Activated CD4-positive, alpha-beta memory T cell treated with anti-CD3 and anti-CD28 coated beads for 36 hours (primary cell): ENCODE measurements at regions not wholly inside any gene's neighbourhood (a gene's known extent, or its start where the extent isn't known, plus 50 kb on each side); places are given as distances from the start of the nearest gene placed in this dataset.

ENCODE experiments used
- CTCF ChIA-PET: fragments of 350-600 bp; sonication (Branson Sonifier 250); formaldehyde crosslinking; loops from one replicate; lab custom pipeline; 2021; ENCODE audit warnings: antibody characterized with exemption, inconsistent platforms; lab: Charles Lee
- POLR2A ChIA-PET: fragments of 350-600 bp; sonication (Branson Sonifier 250); formaldehyde crosslinking; loops from one replicate; lab custom pipeline; 2021; ENCODE audit warnings: antibody characterized with exemption; lab: Charles Lee
- DNase-seq: peaks from one replicate; pipeline ENCODE4 v3.0.0-alpha.2; 2020
- H3K27ac Mint-ChIP-seq: one replicate; pipeline ENCODE4 v1.8.0; 2021; ENCODE audit warnings: mixed read lengths
- H3K27me3 Mint-ChIP-seq: one replicate; pipeline ENCODE4 v1.8.0; 2021; ENCODE audit warnings: mixed read lengths
- H3K36me3 Mint-ChIP-seq: one replicate; pipeline ENCODE4 v1.8.0; 2021; ENCODE audit warnings: mixed read lengths
- H3K4me1 Mint-ChIP-seq: one replicate; pipeline ENCODE4 v1.8.0; 2021; ENCODE audit warnings: low read depth, mixed read lengths
- H3K4me3 Mint-ChIP-seq: one replicate; pipeline ENCODE4 v1.8.0; 2021; ENCODE audit warnings: mild to moderate bottlenecking, mixed read lengths
- H3K9me3 Mint-ChIP-seq: one replicate; pipeline ENCODE4 v1.8.0; 2021; ENCODE audit warnings: mixed read lengths
- intact Hi-C: fragments of 100-400 bp; cut with micrococcal nuclease; formaldehyde crosslinking; loops from one replicate; pipeline ENCODE4 v1.15.1; 2023

DNA sequence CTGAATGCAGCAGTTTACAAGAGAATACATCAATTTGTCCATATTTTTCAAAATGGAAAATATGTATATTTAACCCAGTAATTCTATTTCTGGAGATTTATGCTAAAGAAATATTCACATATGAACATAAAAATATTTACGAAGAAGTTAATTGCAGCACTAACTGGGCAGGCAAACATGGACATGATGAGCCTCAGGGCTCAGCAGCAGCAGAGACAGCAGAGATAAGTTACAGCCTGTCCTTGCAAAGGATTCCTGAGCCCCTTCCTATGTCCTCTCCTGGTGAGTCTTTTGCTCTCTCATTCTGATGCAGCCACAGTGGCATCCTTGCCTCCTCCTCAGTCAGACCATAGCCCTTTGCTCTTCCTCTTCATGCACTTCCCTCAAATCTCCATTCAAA, 680.6 kb upstream of the CPEB2 start:
- no peak overlapping the region for H3K4me3 Mint-ChIP-seq
- peaks cover 4% of the 10 kb centered on the region for H3K9me3 Mint-ChIP-seq
- intact Hi-C loops: no loop called here

DNA sequence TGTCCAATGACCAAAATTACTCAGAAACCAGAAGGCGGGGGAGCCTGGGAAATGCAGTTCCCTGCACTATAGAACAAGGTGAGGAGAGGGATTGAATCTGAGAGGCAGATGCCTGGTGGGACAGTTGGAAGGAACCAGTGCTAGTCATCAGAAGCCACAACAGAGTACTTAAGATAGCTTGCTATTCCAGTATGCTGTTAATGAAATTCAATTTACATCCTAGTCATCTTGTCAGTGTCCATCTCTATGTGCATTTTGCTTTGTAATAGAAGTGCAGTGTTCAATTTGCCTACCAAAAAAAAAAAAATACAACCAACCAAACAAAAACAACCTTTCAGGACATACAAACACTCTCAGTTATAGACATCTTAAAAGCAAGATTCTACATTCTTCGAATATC, 679.1 kb upstream of the CPEB2 start:
- intact Hi-C loops: no loop called here
- H3K36me3 Mint-ChIP-seq: no peaks in the 10 kb centered on the region
- POLR2A ChIA-PET: no interaction called here
- CTCF ChIA-PET: no interaction called here
- no peak overlapping the region for H3K4me3 Mint-ChIP-seq
- no peak for DNase-seq
- H3K27me3 Mint-ChIP-seq: no peaks in the 10 kb centered on the region
- peaks cover 4% of the 10 kb centered on the region for H3K9me3 Mint-ChIP-seq
- H3K4me1 Mint-ChIP-seq: no peaks in the 10 kb centered on the region
- no peak overlapping the region for H3K27ac Mint-ChIP-seq

More for the DNA sequence above, 680.6 kb upstream of the CPEB2 start:
- no peak overlapping the region for H3K27ac Mint-ChIP-seq
- H3K27me3 Mint-ChIP-seq: no peaks in the 10 kb centered on the region
- CTCF ChIA-PET: no interaction called here
- no peaks in the 10 kb centered on the region for H3K36me3 Mint-ChIP-seq
- DNase-seq: no peak
- no peaks in the 10 kb centered on the region for H3K4me1 Mint-ChIP-seq
- POLR2A ChIA-PET: no interaction called here

DNA sequence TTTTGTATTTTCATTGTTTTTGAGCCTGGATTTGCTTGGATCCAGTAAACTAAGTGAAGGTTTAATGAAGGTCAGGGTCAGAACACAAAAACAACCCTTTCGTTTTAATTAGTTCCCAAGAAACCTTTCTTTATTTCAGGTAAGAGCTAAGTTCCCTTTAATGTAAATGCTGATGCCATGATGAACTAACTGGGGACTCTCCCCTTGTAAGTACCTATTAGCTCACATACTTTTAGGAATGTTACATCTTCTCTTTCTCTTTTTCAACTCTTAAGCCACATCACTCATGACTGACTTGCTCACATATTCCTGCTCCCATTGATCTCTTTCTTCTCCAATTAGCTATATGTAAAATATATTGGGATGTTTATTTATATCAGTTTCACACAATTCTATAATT, 673.1 kb upstream of the CPEB2 start:
- H3K36me3 Mint-ChIP-seq: no peaks in the 10 kb centered on the region
- DNase-seq: no peak
- no peaks in the 10 kb centered on the region for H3K27me3 Mint-ChIP-seq
- CTCF ChIA-PET: no interaction called here
- POLR2A ChIA-PET: no interaction called here
- no peak overlapping the region for H3K4me3 Mint-ChIP-seq
- peaks cover 7% of the 10 kb centered on the region for H3K9me3 Mint-ChIP-seq
- no peaks in the 10 kb centered on the region for H3K4me1 Mint-ChIP-seq
- intact Hi-C loops: no loop called here
- no peak overlapping the region for H3K27ac Mint-ChIP-seq

DNA sequence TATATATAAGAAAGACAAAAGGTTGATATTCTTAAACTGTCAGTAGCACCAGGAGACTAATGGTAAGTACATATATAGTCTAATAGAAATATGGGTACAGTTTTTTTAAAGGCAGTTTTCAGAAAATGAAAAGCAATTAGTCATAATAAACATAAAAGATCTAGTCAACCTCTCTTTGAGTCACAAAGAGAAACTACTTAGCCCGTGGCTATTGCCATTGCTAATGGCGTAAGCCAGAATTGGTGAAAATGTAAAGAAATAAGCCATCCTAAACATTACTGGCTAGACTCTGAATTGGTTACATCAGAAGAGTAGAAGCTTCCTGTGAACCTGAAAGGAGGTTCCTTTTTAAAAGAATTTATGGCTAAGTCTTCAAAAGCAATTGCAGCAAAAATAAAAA, 668.7 kb upstream of the CPEB2 start:
- no peak overlapping the region for H3K4me3 Mint-ChIP-seq
- peaks cover 6% of the 10 kb centered on the region for H3K9me3 Mint-ChIP-seq
- ChIA-PET POLR2A (no interaction called here), CTCF (no interaction called here)
- H3K27me3 Mint-ChIP-seq: no peaks in the 10 kb centered on the region
- no peak for DNase-seq
- H3K27ac Mint-ChIP-seq: no peak overlapping the region
- H3K36me3 Mint-ChIP-seq: no peaks in the 10 kb centered on the region
- intact Hi-C loops: no loop called here
- no peaks in the 10 kb centered on the region for H3K4me1 Mint-ChIP-seq

DNA sequence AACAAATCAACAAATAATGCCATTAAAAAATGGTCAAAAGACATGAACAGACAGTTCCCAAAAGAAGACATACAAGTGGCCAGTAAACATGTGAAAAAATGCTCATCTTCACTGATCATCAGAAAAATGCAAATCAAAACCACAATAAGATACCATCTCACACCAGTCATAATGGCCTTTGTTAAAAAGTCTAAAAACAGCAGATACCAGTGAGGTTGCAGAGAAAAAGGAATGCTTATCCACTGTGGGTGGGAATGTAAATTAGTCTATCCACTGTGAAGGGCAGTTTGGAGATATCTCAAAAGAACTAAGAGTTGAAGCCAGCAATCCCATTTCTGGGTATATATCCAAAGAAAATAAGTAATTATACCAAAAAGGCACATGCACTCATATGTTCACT, 668.1 kb upstream of the CPEB2 start:
- H3K9me3 Mint-ChIP-seq: peaks cover 6% of the 10 kb centered on the region
- no peaks in the 10 kb centered on the region for H3K4me1 Mint-ChIP-seq
- DNase-seq: no peak
- H3K4me3 Mint-ChIP-seq: no peak overlapping the region
- H3K27ac Mint-ChIP-seq: no peak overlapping the region
- no peaks in the 10 kb centered on the region for H3K36me3 Mint-ChIP-seq
- no peaks in the 10 kb centered on the region for H3K27me3 Mint-ChIP-seq
- POLR2A ChIA-PET: no interaction called here
- intact Hi-C loops: no loop called here
- CTCF ChIA-PET: no interaction called here

DNA sequence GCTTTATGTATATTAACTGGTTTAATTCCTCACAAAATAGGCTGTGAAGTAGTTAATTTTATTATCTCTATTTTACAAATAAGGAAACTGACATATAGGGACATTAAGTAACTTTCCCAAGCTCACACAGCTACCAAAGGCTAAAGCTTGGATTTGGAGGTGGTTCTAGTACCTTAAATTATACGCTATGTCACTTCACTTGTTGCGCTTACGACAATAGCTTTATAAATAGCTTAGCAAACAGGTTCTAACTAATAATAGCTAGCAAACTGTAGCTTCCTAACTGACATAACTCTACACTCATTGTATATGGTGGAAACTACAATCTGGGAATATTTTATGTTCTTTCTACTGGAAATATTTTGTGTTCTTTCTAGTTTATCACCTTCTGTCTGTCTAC, 666.4 kb upstream of the CPEB2 start:
- CTCF ChIA-PET: no interaction called here
- Mint-ChIP-seq H3K4me3 (no peak overlapping the region), H3K4me1 (no peaks in the 10 kb centered on the region), H3K27me3 (no peaks in the 10 kb centered on the region), H3K9me3 (peaks cover 6% of the 10 kb centered on the region), H3K36me3 (no peaks in the 10 kb centered on the region), H3K27ac (no peak overlapping the region)
- DNase-seq: no peak
- intact Hi-C loops: no loop called here
- POLR2A ChIA-PET: no interaction called here

DNA sequence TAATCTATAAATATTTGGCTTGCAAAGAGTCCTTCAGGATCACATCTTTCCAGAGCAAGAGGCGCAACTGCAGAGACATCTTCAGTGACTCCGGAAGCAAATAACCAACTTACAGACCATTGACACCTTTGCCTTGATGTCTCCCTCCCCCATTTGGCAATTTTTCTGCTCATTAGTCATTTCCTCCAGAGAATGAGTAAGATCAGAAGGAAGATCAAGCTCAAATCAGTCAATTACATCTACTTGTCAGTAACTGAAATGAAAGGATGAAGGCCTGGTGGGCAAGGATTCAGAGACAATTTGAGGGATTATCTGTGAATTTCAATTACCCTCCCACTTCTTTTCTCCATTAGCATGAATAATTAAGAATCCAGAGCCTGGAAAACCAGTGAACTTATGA, 665.6 kb upstream of the CPEB2 start:
- Mint-ChIP-seq H3K4me3 (no peak overlapping the region), H3K4me1 (no peaks in the 10 kb centered on the region), H3K27ac (no peak overlapping the region), H3K27me3 (no peaks in the 10 kb centered on the region), H3K36me3 (no peaks in the 10 kb centered on the region), H3K9me3 (peaks cover 6% of the 10 kb centered on the region)
- CTCF ChIA-PET: no interaction called here
- no peak for DNase-seq
- intact Hi-C loops: no loop called here
- POLR2A ChIA-PET: no interaction called here

DNA sequence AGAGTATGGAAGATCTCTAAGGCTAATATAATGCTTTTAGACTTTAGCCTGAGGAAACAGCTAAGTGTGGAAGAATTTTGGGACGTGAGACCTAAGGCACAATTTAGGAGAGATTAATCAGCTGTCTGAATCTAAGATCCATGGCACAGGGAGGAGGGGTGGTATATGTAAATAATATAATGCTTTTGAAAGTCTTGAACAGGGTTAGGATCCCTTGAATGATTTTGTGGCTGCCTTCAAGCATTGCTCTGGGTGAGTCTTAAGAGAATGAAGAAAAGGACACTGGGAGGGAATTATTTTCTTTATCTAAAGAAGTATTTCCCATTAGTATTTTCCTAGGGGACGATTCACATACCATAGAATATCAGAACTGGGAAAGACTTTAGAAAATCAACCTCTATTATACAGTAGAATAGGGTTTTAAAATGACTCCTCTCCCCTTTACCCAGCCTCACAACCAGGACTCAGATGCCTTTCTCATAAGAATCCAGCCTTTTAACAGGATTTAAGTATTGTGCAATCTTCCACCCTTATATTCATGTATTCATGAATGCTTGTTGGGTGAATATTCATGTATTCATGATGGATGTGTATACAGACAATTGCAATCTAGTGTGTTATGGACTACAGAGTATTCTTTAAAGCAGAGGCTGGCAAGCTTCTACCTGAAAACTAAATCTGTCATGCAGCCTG, 664.2 kb upstream of the CPEB2 start:
- intact Hi-C loops: no loop called here
- Mint-ChIP-seq H3K36me3 (no peaks in the 10 kb centered on the region), H3K27me3 (no peaks in the 10 kb centered on the region), H3K27ac (no peak overlapping the region), H3K4me3 (no peak overlapping the region), H3K9me3 (peaks cover 6% of the 10 kb centered on the region), H3K4me1 (no peaks in the 10 kb centered on the region)
- POLR2A ChIA-PET: no interaction called here
- DNase-seq: no peak
- CTCF ChIA-PET: no interaction called here

DNA sequence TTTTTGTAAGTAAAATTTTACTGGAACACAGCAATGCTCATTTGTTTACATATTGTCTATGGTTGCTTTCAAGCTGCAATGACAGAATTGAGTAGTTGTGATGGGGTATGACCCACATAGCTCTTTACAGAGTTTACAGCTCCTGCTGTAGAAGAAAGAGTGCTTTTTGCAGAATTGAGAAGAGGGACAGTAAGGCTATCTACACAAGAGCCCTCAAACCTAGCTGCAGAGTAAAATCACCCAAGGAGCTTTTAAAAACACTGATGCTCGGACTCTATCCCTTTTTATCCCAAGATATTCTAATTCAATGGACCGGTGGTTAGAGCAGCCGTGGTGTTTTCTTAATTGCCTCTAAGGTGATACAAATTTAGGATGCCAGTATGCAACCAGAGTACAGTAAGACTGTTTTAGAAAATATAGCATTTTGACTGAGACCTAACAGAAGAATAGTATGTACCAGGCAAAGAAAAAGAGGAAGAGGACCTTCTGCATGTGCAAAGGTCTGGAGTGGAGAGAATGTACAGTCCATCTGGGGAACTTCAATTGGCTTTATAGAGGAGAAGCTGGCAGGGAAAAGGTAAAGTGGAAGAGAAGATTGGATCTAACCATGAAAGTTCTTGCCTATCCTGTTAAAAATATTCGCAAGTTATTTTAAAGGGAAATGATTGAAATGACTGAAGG, 663.6 kb upstream of the CPEB2 start:
- peaks cover 6% of the 10 kb centered on the region for H3K9me3 Mint-ChIP-seq
- intact Hi-C loops: no loop called here
- no peaks in the 10 kb centered on the region for H3K4me1 Mint-ChIP-seq
- no peak overlapping the region for H3K27ac Mint-ChIP-seq
- H3K27me3 Mint-ChIP-seq: no peaks in the 10 kb centered on the region
- DNase-seq: no peak
- no peaks in the 10 kb centered on the region for H3K36me3 Mint-ChIP-seq
- no peak overlapping the region for H3K4me3 Mint-ChIP-seq
- ChIA-PET POLR2A (no interaction called here), CTCF (no interaction called here)

DNA sequence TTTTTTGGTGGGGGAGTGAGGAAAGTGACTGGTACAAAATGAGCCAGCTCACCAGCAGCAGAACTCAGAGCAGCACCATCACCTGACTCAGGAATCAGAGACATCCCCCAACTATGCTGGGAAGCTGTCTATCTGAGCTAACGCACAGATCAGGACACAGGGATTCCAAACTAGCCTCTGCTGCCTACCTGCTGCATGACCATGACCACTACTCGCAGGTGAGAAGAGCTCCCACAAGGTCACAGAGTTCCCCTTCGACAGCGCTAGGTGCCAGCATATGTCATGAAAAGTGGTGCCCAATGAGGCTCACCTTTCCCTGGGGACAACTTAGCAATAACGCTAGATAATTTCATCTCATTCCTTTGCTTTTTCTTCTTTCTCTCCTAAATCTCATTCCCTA, 662.6 kb upstream of the CPEB2 start:
- Mint-ChIP-seq H3K36me3 (no peaks in the 10 kb centered on the region), H3K4me3 (no peak overlapping the region), H3K4me1 (no peaks in the 10 kb centered on the region), H3K27ac (no peak overlapping the region), H3K27me3 (no peaks in the 10 kb centered on the region), H3K9me3 (no peaks in the 10 kb centered on the region)
- POLR2A ChIA-PET: no interaction called here
- intact Hi-C loops: no loop called here
- CTCF ChIA-PET: no interaction called here
- DNase-seq: no peak

DNA sequence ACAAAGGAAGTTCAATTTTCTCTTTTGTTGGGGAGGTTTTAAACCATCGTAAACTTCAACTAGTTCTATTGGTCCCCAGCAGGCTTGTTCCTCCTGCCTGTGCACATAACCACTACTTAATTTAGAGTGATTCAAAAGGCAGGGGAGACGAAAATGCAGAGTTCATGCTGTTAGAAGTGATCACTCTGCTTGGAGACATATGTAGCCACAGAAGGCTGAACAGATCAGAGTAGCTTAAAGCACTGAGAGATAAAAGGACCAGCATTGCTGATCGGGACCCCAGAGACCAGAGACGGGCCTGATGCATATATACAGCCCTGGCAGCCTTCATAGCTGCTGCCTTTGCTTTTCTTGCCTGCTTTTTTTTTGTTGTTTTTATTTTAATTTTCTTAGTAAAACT, 662.0 kb upstream of the CPEB2 start:
- Mint-ChIP-seq H3K27me3 (no peaks in the 10 kb centered on the region), H3K27ac (no peak overlapping the region), H3K4me1 (no peaks in the 10 kb centered on the region), H3K4me3 (no peak overlapping the region), H3K9me3 (no peaks in the 10 kb centered on the region), H3K36me3 (no peaks in the 10 kb centered on the region)
- POLR2A ChIA-PET: no interaction called here
- intact Hi-C loops: no loop called here
- no peak for DNase-seq
- CTCF ChIA-PET: no interaction called here

DNA sequence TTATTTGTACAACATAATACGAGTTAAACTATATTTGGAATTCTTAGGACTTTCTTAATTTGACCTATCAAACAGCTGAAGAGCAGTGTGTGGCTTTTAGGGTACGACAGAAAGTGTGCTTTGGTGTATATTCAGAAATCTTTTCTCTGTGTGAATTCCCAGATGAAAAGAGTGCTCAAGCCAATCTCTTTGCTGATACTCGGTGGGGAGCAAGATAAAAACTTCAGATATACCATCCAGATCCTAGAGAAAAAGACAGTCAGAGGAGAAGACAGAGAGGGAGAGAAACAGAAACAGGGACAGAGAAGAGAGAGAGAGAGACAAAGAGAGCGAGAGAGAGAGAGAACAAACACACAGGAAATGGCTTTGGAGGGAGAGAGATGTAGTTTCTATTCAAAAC, 658.3 kb upstream of the CPEB2 start:
- intact Hi-C loops: no loop called here
- Mint-ChIP-seq H3K27ac (no peak overlapping the region), H3K27me3 (no peaks in the 10 kb centered on the region), H3K9me3 (no peaks in the 10 kb centered on the region), H3K4me1 (no peaks in the 10 kb centered on the region), H3K4me3 (no peak overlapping the region), H3K36me3 (no peaks in the 10 kb centered on the region)
- ChIA-PET CTCF (no interaction called here), POLR2A (no interaction called here)
- DNase-seq: no peak

DNA sequence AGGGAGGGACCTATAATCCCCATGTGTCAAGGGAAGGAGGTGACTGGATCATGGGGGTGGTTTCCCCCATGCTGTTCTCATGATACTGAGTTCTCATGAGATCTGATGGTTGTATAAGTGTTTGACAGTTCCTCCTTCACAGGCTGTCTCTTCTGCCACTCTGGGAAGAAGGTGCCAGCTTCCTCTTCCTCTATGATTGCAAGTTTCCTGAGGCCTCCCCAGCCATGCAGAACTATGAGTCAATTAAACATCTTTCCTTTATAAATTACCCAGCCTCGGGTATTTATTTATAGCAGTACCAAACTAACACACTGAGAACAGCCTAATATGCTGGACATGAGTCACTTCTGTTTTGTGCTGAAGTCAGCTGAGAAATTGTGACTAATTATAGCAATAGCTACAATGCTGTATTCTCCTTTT, 656.9 kb upstream of the CPEB2 start:
- no peak for DNase-seq
- H3K9me3 Mint-ChIP-seq: no peaks in the 10 kb centered on the region
- no peak overlapping the region for H3K27ac Mint-ChIP-seq
- POLR2A ChIA-PET: no interaction called here
- no peaks in the 10 kb centered on the region for H3K4me1 Mint-ChIP-seq
- intact Hi-C loops: no loop called here
- H3K36me3 Mint-ChIP-seq: no peaks in the 10 kb centered on the region
- CTCF ChIA-PET: interaction anchor here (0.7 kb wide), 1 partner anchor 263 kb away, joined by 3 read pairs; no protein-coding TSS in a partner anchor
- no peak overlapping the region for H3K4me3 Mint-ChIP-seq
- H3K27me3 Mint-ChIP-seq: no peaks in the 10 kb centered on the region
